ENCODE measurements at regions not wholly inside any gene's neighbourhood (a gene's known extent, or its start where the extent isn't known, plus 50 kb on each side); places are given as distances from the start of the nearest gene placed in this dataset.

DNA sequence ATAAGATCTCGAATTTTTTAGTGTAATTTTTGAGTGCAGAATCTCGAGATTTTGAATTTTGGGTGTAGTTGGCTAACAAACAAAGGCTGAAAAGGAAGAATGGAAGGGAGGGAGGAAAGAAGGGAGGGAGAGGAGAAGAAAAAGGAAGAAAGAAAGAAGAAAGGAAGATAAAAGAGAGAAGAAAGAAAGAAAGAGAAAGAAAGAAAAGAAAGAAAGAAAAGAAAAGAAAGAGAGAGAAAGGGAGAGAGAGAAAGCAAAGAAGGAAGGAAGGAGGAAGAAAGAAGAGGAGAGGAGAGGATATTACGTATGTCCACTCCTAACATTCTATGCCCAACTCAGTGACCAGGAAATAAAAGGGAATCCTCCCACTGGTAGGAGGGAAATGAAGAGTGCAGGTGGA lies 169.6 kb downstream of the TBXT start:
- TF ChIP-seq, protein P1, sequence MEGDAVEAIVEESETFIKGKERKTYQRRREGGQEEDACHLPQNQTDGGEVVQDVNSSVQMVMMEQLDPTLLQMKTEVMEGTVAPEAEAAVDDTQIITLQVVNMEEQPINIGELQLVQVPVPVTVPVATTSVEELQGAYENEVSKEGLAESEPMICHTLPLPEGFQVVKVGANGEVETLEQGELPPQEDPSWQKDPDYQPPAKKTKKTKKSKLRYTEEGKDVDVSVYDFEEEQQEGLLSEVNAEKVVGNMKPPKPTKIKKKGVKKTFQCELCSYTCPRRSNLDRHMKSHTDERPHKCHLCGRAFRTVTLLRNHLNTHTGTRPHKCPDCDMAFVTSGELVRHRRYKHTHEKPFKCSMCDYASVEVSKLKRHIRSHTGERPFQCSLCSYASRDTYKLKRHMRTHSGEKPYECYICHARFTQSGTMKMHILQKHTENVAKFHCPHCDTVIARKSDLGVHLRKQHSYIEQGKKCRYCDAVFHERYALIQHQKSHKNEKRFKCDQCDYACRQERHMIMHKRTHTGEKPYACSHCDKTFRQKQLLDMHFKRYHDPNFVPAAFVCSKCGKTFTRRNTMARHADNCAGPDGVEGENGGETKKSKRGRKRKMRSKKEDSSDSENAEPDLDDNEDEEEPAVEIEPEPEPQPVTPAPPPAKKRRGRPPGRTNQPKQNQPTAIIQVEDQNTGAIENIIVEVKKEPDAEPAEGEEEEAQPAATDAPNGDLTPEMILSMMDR (conservative IDR thresholded peaks at IDR 0.05; ENCODE audit: low read depth, low read length) = no peak
- TF ChIP-seq EZH2 (IDR thresholded peaks at IDR 0.05; ENCODE audit: borderline replicate concordance, low read depth, low read length, poor library complexity, severe bottlenecking) = no peak

Measured in A673 (cell line).